KMS-11 (cell line): ENCODE measurements at regions not wholly inside any gene's neighbourhood (a gene's known extent, or its start where the extent isn't known, plus 50 kb on each side); places are given as distances from the start of the nearest gene placed in this dataset.

Experiments
- H2AFZ ChIP-seq: fragments of 200-600 bp; sonication (generic); 2 replicates; pipeline ENCODE4 v1.6.1; 2016; ENCODE audit warnings: antibody characterized with exemption, mixed run types, low read depth
- H3K27ac ChIP-seq: fragments of 200-600 bp; sonication (generic); 2 replicates; pipeline ENCODE4 v1.6.1; 2016; ENCODE audit warnings: mild to moderate bottlenecking, mixed run types
- H3K27me3 ChIP-seq: fragments of 200-600 bp; sonication (generic); 2 replicates; pipeline ENCODE4 v1.6.1; 2017; ENCODE audit warnings: mild to moderate bottlenecking, low read depth, mixed run types, moderate library complexity; ENCODE audit not compliant: insufficient read depth
- H3K36me3 ChIP-seq: fragments of 200-600 bp; sonication (generic); 2 replicates; pipeline ENCODE4 v1.6.1; 2017; ENCODE audit warnings: mild to moderate bottlenecking, mixed run types; ENCODE audit not compliant: insufficient read depth
- H3K4me1 ChIP-seq: fragments of 200-600 bp; sonication (generic); 2 replicates; pipeline ENCODE4 v1.6.1; 2016; ENCODE audit warnings: mild to moderate bottlenecking, low read depth, mixed run types; ENCODE audit not compliant: poor library complexity, severe bottlenecking
- H3K4me2 ChIP-seq: fragments of 200-600 bp; sonication (generic); 2 replicates; pipeline ENCODE4 v1.7.0; 2016; ENCODE audit warnings: mild to moderate bottlenecking, mixed run types
- H3K4me3 ChIP-seq: fragments of 200-600 bp; sonication (generic); IDR thresholded peaks from 2 replicates; pipeline ENCODE4 v1.6.1; 2017; ENCODE audit warnings: low read depth, low read length, mixed read lengths; ENCODE audit not compliant: insufficient read depth
- H3K79me2 ChIP-seq: fragments of 200-600 bp; sonication (generic); 2 replicates; pipeline ENCODE4 v1.6.1; 2016; ENCODE audit warnings: low read depth, mixed run types; ENCODE audit not compliant: insufficient read depth
- H3K9ac ChIP-seq: fragments of 200-600 bp; sonication (generic); 2 replicates; pipeline ENCODE4 v1.6.1; 2016; ENCODE audit warnings: mild to moderate bottlenecking, mixed run types
- H4K20me1 ChIP-seq: fragments of 200-600 bp; sonication (generic); 2 replicates; pipeline ENCODE4 v1.6.1; 2016; ENCODE audit warnings: mild to moderate bottlenecking, mixed run types; ENCODE audit not compliant: insufficient read depth
- CTCF ChIP-seq: fragments of 200-600 bp; sonication (generic); conservative IDR thresholded peaks from 2 replicates; pipeline ENCODE4 v1.6.1; 2017; ENCODE audit warnings: low read depth, mild to moderate bottlenecking, antibody characterized with exemption, low read length, moderate library complexity, mixed read lengths

- Histone ChIP-seq H3K4me3 (no peak overlapping the region), H3K4me2 (no peak overlapping the region), H2AFZ (no peak overlapping the region), H3K27ac (no peak overlapping the region), H3K27me3 (no peaks in the 10 kb centered on the region), H3K36me3 (no peaks in the 10 kb centered on the region), H3K79me2 (no peaks in the 10 kb centered on the region), H4K20me1 (no peaks in the 10 kb centered on the region), H3K9ac (no peak overlapping the region), H3K4me1 (peaks cover 23% of the 10 kb centered on the region)
- no peak for TF ChIP-seq CTCF
These were observed 83.3 kb upstream of the KLF6 start for GRCh38 chr10:3868271-3868664.

GRCh38 chr10:3867454-3868270 is 82.7 kb upstream of the KLF6 start:
- Histone ChIP-seq H3K27ac (no peak overlapping the region), H3K4me3 (no peak overlapping the region), H3K9ac (no peak overlapping the region), H3K36me3 (no peaks in the 10 kb centered on the region), H3K4me1 (peaks cover 19% of the 10 kb centered on the region), H2AFZ (no peak overlapping the region), H4K20me1 (no peaks in the 10 kb centered on the region), H3K4me2 (no peak overlapping the region), H3K27me3 (no peaks in the 10 kb centered on the region), H3K79me2 (no peaks in the 10 kb centered on the region)
- TF ChIP-seq CTCF: no peak

- no peak overlapping the region for H3K4me2 ChIP-seq
- H4K20me1 ChIP-seq: no peaks in the 10 kb centered on the region
- no peaks in the 10 kb centered on the region for H3K36me3 ChIP-seq
- H3K79me2 ChIP-seq: no peaks in the 10 kb centered on the region
- H3K9ac ChIP-seq: no peak overlapping the region
- no peak for TF ChIP-seq CTCF
- H3K4me1 ChIP-seq: peaks cover 19% of the 10 kb centered on the region
- no peak overlapping the region for H3K4me3 ChIP-seq
- no peaks in the 10 kb centered on the region for H3K27me3 ChIP-seq
- no peak overlapping the region for H3K27ac ChIP-seq
- no peak overlapping the region for H2AFZ ChIP-seq
These were observed 81.3 kb upstream of the KLF6 start for GRCh38 chr10:3866332-3866731.

GRCh38 chr10:3865565-3865964 is 80.6 kb upstream of the KLF6 start:
- Histone ChIP-seq H3K79me2 (no peaks in the 10 kb centered on the region), H3K36me3 (no peaks in the 10 kb centered on the region), H3K9ac (no peak overlapping the region), H4K20me1 (no peaks in the 10 kb centered on the region), H3K27ac (no peak overlapping the region), H3K4me1 (peaks cover 19% of the 10 kb centered on the region), H2AFZ (no peak overlapping the region), H3K4me2 (no peak overlapping the region), H3K4me3 (no peak overlapping the region), H3K27me3 (no peaks in the 10 kb centered on the region)
- TF ChIP-seq CTCF: no peak
